Liver (tissue), 7 donors: ENCODE measurements at regions not wholly inside any gene's neighbourhood (a gene's known extent, or its start where the extent isn't known, plus 50 kb on each side); places are given as distances from the start of the nearest gene placed in this dataset.
"Not testable (repeated sequence)": the region's sequence is repeated elsewhere in the genome, so short reads cannot be mapped to it uniquely, and the experiment has no call there.

Source experiments
- DNase-seq: peaks from one replicate; pipeline ENCODE4 v3.0.0-alpha.2; 2017; ENCODE audit warnings: low spot score
- H3K27ac ChIP-seq, 2 donors: one replicate each; pipeline ENCODE4 v1.7.0; 2013; ENCODE audit warnings: inconsistent platforms in 2 of 2, low read length in 2 of 2, control low read depth in 1 of 2, low read depth in 1 of 2, mild to moderate bottlenecking in 1 of 2
- H3K27me3 ChIP-seq, 4 donors: one replicate each; pipeline versions ENCODE4 v1.6.1 to v1.7.0; 2013; ENCODE audit warnings: low read length in 3 of 4, inconsistent platforms in 1 of 4, mild to moderate bottlenecking in 1 of 4, moderate library complexity in 1 of 4; ENCODE audit not compliant: control insufficient read depth in 4 of 4, insufficient read depth in 4 of 4
- H3K36me3 ChIP-seq, 4 donors: one replicate each; pipeline versions ENCODE4 v1.6.1 to v1.7.0; 2013; ENCODE audit warnings: low read length in 3 of 4, mild to moderate bottlenecking in 3 of 4, low read depth in 1 of 4, moderate library complexity in 1 of 4; ENCODE audit not compliant: control insufficient read depth in 4 of 4, insufficient read depth in 3 of 4
- H3K4me1 ChIP-seq, 4 donors: one replicate each; pipeline versions ENCODE4 v1.6.1 to v1.7.0; 2013; ENCODE audit warnings: low read length in 3 of 4, mild to moderate bottlenecking in 3 of 4, moderate library complexity in 1 of 4; ENCODE audit not compliant: control insufficient read depth in 4 of 4, insufficient read depth in 4 of 4
- H3K4me3 ChIP-seq, 3 donors: one replicate each; pipeline versions ENCODE4 v1.6.1 to v1.7.0; 2013; ENCODE audit warnings: low read length in 3 of 3, control low read depth in 1 of 3, low read depth in 1 of 3, mild to moderate bottlenecking in 1 of 3
- H3K9ac ChIP-seq, 2 donors: one replicate each; pipeline ENCODE4 v1.7.0; 2013; ENCODE audit warnings: low read length in 2 of 2, mild to moderate bottlenecking in 2 of 2, moderate library complexity in 2 of 2, control low read depth in 1 of 2, low read depth in 1 of 2
- H3K9me3 ChIP-seq, 4 donors: one replicate each; pipeline versions ENCODE4 v1.6.1 to v1.7.0; 2013; ENCODE audit warnings: low read length in 3 of 4; ENCODE audit not compliant: control insufficient read depth in 4 of 4
- ATF3 ChIP-seq: IDR thresholded peaks from 2 replicates; pipeline ENCODE4 v1.6.1; 2016; ENCODE audit warnings: antibody characterized with exemption
- EGR1 ChIP-seq, 2 donors: IDR thresholded peaks; 2 replicates each; pipeline ENCODE4 v1.6.1; 2016 to 2018; ENCODE audit warnings: antibody characterized with exemption in 2 of 2, low read depth in 2 of 2
- FOXA1 ChIP-seq: IDR thresholded peaks from 2 replicates; pipeline ENCODE4 v1.6.1; 2016; ENCODE audit warnings: antibody characterized with exemption
- FOXA2 ChIP-seq: IDR thresholded peaks from 2 replicates; pipeline ENCODE4 v1.6.1; 2016; ENCODE audit warnings: antibody characterized with exemption
- GABPA ChIP-seq, 2 donors: IDR thresholded peaks in 1 of 2; conservative IDR thresholded peaks in 1 of 2; 2 replicates each; pipeline ENCODE4 v1.6.1; 2016; ENCODE audit warnings: antibody characterized with exemption in 2 of 2, mild to moderate bottlenecking in 1 of 2, moderate library complexity in 1 of 2
- HNF4A ChIP-seq, 2 donors: conservative IDR thresholded peaks; 2 replicates each; pipeline ENCODE4 v1.6.1; 2016; ENCODE audit warnings: antibody characterized with exemption in 2 of 2, mild to moderate bottlenecking in 2 of 2
- HNF4G ChIP-seq: IDR thresholded peaks from 2 replicates; pipeline ENCODE4 v1.6.1; 2016; ENCODE audit warnings: antibody characterized with exemption
- JUND ChIP-seq, 2 donors: IDR thresholded peaks; 2 replicates each; pipeline ENCODE4 v1.6.1; 2016; ENCODE audit warnings: antibody characterized with exemption in 2 of 2
- MAX ChIP-seq: IDR thresholded peaks from 2 replicates; pipeline ENCODE4 v1.6.1; 2016; ENCODE audit warnings: antibody characterized with exemption
- NR2F2 ChIP-seq: IDR thresholded peaks from 2 replicates; pipeline ENCODE4 v1.6.1; 2016; ENCODE audit warnings: antibody characterized with exemption
- RAD21 ChIP-seq, 2 donors: IDR thresholded peaks; 2 replicates each; pipeline ENCODE4 v1.6.1; 2016; ENCODE audit warnings: antibody characterized with exemption in 2 of 2, mild to moderate bottlenecking in 2 of 2
- REST ChIP-seq: IDR thresholded peaks from 2 replicates; pipeline ENCODE4 v1.6.1; 2016; ENCODE audit warnings: antibody characterized with exemption, mild to moderate bottlenecking
- RXRA ChIP-seq, 2 donors: IDR thresholded peaks; 2 replicates each; pipeline ENCODE4 v1.6.1; 2017 to 2018; ENCODE audit warnings: antibody characterized with exemption in 2 of 2, mild to moderate bottlenecking in 1 of 2
- SP1 ChIP-seq: IDR thresholded peaks from 2 replicates; pipeline ENCODE4 v1.6.1; 2018; ENCODE audit warnings: antibody characterized with exemption, mild to moderate bottlenecking
- TAF1 ChIP-seq: conservative IDR thresholded peaks from 2 replicates; pipeline ENCODE4 v1.6.1; 2016; ENCODE audit warnings: antibody characterized with exemption, mild to moderate bottlenecking
- YY1 ChIP-seq: IDR thresholded peaks from 2 replicates; pipeline ENCODE4 v1.6.1; 2016; ENCODE audit warnings: antibody characterized with exemption, mild to moderate bottlenecking
- ZBTB33 ChIP-seq: IDR thresholded peaks from 2 replicates; pipeline ENCODE4 v1.6.1; 2016; ENCODE audit warnings: antibody characterized with exemption
- WGBS: extraction: QIAGEN DNeasy Blood & Tissue Kit; methylation state at CpG from one replicate; pipeline ENCODE4 v1.1.7; 2013; 5-methylcytosine and 5-hydroxymethylcytosine counted together
- donor health status: healthy.
- donor health status: healthy.
- donor health status: healthy.
- donor health status: healthy.

- TF ChIP-seq EGR1 (IDR thresholded peaks at IDR 0.05; ENCODE audit: low read depth in 2 of 2) = no peak
These were observed 245.9 kb downstream of the TOX3 start (continued) for GRCh38 chr16:52301026-52301425.

GRCh38 chr16:52298769-52299168, 248.2 kb downstream of the TOX3 start:
- H3K4me3 ChIP-seq = no peak overlapping the region
- TF ChIP-seq RAD21 (IDR thresholded peaks at IDR 0.05) (no peak), EGR1 (IDR thresholded peaks at IDR 0.05; ENCODE audit: low read depth in 2 of 2) (no peak), RXRA (IDR thresholded peaks at IDR 0.05) (no peak), TAF1 (no peak), ATF3 (no peak), JUND (IDR thresholded peaks at IDR 0.05) (no peak), FOXA1 (no peak), HNF4A (conservative IDR thresholded peaks at IDR 0.05) (no peak)
- H3K36me3 ChIP-seq = no peaks in the 10 kb centered on the region
- peaks cover 0 to 3% (median 0%) of the 10 kb centered on the region in 4 donors for H3K9me3 ChIP-seq
- H3K27ac ChIP-seq = no peak overlapping the region
- DNase-seq = no peak
- peaks cover 10 to 26% (median 26%) of the 10 kb centered on the region in 4 donors for H3K4me1 ChIP-seq
- H3K27me3 ChIP-seq = no peaks in the 10 kb centered on the region
- no peak overlapping the region for H3K9ac ChIP-seq

- H3K27me3 ChIP-seq, H3K9ac ChIP-seq, H3K9me3 ChIP-seq, DNase-seq, H3K4me3 ChIP-seq, H3K36me3 ChIP-seq: not testable (repeated sequence)
- Histone ChIP-seq H3K4me1 (peaks cover 10 to 31% (median 26%) of the 10 kb centered on the region in 4 donors), H3K27ac (peak overlapping the region; percentile 32 to 63)
- TF ChIP-seq NR2F2 (peak; percentile 64), MAX (peak; percentile 66), ATF3 (peak; percentile 80), YY1 (peak; percentile 65), FOXA2 (peak; percentile 85), FOXA1 (peak; percentile 89), SP1 (peak; percentile 84), HNF4A (conservative IDR thresholded peaks at IDR 0.05) (peak; percentile 94 to 96), JUND (IDR thresholded peaks at IDR 0.05) (peak in 1 of 2 donors; percentile 92), ZBTB33 (peak; percentile 89), HNF4G (peak; percentile 49), EGR1 (IDR thresholded peaks at IDR 0.05; ENCODE audit: low read depth in 2 of 2) (peak in 1 of 2 donors; percentile 51), RXRA (IDR thresholded peaks at IDR 0.05) (peak; percentile 95 to 96), GABPA (IDR thresholded peaks at IDR 0.05 in 1 of 2, conservative IDR thresholded peaks at IDR 0.05 in 1 of 2) (peak in 1 of 2 donors; percentile 55), RAD21 (IDR thresholded peaks at IDR 0.05) (peak; percentile 60 to 65), REST (peak; percentile 71)
- 31% methylated on average over 4 of the region's 4 CpGs for WGBS
These were observed 250.1 kb downstream of the TOX3 start for GRCh38 chr16:52296706-52297315.
